ENCODE measurements at regions not wholly inside any gene's neighbourhood (a gene's known extent, or its start where the extent isn't known, plus 50 kb on each side); places are given as distances from the start of the nearest gene placed in this dataset.
"Not testable (repeated sequence)": the region's sequence is repeated elsewhere in the genome, so short reads cannot be mapped to it uniquely, and the experiment has no call there.

DNA sequence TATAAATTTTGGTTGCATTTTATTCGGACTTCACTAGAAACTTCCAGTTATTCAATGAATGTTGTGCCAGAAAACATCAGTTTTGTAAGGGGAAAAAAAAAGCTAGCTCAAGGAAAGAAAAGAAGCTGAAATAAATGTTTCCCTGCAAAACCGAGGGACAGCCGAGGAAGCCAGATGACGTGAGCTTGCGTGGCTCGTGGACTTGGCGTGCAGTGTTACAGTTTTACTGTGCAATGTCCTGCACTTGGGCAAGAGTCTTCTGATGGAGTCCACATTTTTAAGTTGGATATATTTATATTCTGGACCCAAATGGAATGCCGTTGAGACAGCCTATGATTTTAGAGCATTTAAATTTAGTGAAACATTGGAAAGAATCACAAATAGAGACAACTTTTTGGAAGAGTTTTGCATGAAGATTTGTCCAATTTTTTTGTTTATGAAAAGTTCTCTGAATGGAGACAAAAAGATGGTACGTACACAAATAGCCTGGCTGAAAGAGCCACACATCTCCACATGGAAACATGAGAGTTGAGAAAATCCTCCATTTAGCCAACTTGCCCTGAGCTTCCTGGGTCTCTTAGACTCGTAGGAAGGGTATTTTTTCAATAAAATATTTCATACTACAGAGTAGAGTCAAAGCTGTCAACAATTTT lies 210.5 kb downstream of the BANP start:
- TF ChIP-seq POLR2AphosphoS5, POLR2A, EP300 (IDR thresholded peaks at IDR 0.05): not testable (repeated sequence)
- TF ChIP-seq, protein P1, sequence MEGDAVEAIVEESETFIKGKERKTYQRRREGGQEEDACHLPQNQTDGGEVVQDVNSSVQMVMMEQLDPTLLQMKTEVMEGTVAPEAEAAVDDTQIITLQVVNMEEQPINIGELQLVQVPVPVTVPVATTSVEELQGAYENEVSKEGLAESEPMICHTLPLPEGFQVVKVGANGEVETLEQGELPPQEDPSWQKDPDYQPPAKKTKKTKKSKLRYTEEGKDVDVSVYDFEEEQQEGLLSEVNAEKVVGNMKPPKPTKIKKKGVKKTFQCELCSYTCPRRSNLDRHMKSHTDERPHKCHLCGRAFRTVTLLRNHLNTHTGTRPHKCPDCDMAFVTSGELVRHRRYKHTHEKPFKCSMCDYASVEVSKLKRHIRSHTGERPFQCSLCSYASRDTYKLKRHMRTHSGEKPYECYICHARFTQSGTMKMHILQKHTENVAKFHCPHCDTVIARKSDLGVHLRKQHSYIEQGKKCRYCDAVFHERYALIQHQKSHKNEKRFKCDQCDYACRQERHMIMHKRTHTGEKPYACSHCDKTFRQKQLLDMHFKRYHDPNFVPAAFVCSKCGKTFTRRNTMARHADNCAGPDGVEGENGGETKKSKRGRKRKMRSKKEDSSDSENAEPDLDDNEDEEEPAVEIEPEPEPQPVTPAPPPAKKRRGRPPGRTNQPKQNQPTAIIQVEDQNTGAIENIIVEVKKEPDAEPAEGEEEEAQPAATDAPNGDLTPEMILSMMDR (IDR thresholded peaks at IDR 0.05): not testable (repeated sequence)
